HG03175 (cell line): ENCODE measurements at regions not wholly inside any gene's neighbourhood (a gene's known extent, or its start where the extent isn't known, plus 50 kb on each side); places are given as distances from the start of the nearest gene placed in this dataset.
"Not testable (repeated sequence)": the region's sequence is repeated elsewhere in the genome, so short reads cannot be mapped to it uniquely, and the experiment has no call there.

Experiments
- ATAC-seq: cut with Tn5 transposase; IDR thresholded peaks from one replicate; pipeline ENCODE4 v1.9.1; 2021; ENCODE audit warnings: mild to moderate bottlenecking, moderate library complexity; ENCODE audit not compliant: unreplicated experiment

DNA sequence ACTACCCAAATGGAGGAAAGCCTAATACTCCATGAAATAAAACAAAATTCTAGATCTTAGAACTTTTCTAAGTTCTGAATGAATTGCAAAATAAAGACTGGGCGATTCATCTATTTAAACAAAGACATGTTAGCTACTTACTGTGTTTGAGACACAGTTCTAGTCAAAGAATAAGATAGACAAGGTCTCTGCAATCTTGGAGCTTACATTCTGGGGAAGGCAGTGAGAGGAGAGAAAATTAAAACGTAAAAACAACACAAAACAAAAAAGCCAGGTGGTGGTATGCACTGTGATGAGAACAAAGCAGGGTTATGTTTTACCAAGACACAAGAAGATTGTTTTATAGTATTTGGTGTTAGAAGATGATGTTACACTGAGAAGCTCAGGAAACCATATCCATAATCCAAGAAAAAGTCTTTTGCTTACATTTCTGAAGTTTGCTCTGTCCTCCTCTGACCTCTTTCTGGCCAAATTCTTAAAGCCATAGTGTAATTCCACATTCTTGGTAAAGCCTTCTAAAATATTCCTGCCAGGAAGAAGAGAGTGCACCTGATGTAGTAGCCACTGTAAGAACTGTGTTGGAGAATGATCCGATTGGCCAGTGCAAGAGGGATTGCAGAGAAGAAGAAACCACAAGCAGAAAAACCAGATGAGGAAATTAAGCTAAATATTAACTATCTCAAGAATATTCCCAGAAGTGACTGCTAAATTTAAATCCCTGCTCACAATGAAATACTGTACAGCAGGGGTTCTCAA, 218.4 kb downstream of the PCSK1 start:
- ATAC-seq, result no peak

DNA sequence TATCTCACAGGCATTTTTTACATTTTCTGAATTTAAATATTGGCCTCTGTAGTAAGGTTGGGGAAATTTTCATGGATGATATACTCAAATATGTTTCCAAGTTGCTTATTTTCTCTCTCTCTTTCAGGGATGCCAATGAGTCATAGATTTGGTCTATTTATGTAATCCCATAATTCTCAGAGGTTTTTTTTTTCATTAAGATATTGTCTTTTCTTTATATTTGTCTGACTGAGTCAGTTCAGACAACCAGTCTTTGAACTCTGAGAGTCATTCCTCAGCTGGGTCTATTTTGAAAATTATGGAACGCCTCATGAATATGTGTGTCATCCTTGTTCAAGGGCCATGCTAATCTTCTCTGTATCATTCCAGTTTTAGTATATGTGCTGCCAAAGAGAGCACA, 223.2 kb downstream of the PCSK1 start:
- ATAC-seq, result no peak

DNA sequence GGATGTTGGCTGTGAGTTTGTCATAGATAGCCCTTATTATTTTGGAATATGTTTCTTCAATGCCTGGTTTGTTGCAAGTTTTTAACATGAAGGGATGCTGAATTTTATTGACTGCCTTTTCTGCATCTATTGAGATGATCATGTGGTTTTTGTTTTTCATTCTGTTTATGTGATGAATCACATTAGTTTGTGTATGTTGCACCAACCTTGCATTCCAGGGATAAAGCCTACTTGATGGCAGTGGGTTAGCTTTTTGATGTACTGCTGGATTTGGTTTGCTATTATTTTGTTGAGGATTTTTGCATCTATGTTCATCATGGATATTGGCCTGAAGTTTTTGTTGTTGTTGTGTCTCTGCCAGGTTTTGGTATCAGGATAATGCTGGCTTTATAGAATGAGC, 225.6 kb downstream of the PCSK1 start:
- no peak for ATAC-seq

DNA sequence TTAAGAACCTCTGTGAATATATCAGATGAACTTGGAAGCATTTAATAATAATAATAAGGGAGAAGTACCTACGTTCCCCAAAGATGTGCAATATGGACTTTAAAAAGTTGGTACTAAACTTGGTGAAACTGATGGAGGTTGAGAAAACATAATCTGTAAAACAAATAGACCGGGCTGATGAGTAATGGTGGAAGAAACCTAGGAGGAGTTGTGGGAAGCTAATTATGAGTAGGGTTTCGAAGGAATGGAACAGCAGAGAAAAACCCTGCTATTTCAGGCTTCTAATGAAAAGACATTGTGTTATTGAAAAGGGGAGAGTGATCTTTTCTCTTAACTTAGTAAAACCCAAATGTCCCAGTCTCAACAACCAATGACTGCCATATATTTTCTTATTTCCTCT, 229.3 kb downstream of the PCSK1 start:
- ATAC-seq, result no peak

DNA sequence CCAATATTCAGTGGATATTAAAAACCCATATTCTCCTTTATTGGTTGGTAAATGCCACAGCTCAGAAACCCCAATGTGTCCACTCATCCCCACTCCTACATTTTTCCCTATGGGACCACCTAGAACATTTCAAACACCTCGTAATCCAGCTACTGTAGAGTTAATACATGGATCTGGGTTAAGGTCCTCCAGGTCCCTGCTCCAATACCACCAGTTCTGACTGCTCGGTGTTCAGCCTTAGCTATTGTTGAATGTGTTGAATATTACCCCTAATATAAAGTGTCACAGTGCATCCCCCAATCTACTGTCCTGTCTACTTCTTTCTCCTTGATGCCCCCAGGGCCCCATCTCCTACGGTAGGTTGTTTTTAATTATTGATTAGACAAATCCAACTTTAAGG, 231.5 kb downstream of the PCSK1 start:
- no peak for ATAC-seq

DNA sequence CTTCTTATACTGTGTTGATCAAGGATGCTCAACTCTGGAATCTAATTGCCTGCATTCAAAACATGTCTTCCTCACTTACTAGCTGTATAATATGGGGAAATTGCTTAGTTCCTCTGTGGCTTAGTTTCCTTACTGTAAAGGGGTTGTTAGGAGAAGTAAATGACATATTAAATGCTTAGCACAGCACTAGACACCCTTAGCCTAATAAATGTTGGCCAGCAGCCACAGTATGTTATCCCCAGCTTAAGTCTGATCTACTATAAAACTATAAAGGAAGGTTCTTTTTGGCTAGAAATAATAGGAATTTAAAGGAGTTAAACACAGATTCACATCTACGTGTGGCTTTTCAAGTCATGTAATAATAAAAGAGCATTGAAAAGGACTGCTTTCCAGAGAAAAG, 232.4 kb downstream of the PCSK1 start:
- no peak for ATAC-seq

DNA sequence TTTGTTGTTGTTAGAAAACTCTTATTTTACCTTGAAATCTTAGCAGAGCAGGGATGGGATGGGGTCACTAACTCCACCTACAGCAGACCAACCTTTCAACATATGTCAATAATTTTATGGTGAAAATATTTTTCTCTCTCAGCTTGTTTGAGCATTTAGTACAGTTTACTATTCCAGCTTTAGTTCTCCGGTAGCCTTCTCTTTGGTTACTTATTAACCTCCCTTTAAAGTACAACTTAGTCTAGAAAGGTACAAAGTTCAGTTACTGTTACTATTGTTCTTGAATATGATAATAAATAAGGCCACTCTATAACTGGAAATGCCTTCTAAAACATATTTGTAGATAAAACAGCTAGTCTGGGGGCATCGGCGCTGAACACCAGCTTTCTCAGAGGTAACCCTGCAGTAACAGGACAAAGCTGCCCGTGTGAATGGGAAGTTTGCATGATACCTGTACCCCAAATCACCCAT, 233.3 kb downstream of the PCSK1 start:
- ATAC-seq, result no peak

DNA sequence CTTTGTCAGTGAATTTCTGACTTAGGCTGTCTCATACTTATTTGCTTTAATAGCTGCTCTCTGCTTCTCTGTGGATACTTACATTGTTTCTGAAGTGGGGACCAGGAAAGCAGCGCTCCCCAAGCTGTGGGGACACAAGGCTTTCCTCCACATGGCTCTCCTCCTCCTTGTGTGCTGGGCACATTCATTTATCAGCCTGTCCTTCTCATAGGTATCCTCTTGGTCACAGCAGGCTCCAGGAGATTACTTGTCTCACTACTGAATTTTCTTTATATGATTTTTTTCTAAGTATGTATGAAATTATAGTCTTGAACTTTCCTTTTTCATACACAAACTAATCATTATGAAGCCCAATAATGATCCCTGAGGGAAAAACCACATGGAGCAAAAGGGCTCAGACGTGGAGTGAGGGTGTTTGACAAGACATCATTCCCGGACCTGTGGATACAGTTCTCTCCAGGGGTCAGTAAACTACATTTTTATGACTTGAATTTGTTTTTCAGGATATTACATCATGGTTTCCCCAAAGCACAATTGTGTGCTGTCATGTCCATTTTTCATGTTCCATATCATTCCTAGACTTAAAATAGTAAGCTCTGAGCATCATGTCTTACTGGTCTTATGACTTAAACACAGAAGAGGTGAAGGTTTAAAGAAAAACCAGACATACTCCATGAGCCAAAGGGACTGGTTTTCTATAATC, 234.5 kb downstream of the PCSK1 start:
- no peak for ATAC-seq

DNA sequence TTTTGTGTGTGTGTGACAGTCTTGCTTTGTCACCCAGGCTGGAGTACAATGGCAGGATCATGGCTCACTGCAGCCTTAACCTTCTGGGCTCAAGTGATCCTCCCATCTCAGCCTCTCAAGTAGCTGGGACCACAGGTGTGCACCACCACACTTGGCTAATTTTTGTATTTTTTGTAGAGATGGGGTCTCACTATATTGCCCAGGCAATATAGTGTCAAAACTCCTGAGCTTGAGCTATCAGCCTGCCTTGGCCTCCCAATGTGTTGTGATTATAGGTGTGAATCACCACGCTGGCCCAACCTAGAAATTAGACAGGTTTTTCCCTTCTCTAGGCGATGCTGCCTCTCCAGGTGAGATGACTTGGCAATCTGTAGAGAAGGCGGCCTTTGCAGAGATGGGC, 235.3 kb downstream of the PCSK1 start:
- not testable (repeated sequence) for ATAC-seq

DNA sequence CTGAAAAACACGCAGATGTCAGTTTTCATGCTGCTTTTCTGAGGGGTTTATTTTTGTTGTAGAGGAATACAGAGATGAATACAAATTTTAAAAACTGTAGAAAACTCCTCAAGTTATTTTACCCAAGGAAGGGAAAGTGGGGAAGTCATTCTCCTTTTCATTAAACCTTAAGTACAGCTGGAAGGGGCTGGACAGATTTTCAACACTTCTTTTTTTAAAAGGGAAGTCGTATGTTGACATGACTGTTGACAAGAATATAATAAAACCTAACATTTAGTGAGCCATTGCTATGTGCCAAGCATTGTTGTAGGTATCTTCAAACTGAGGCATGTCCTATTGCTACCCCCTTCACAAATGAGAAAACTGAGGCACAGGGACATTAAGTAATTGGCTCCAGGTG, 235.7 kb upstream of the ELL2 start:
- ATAC-seq, result no peak

DNA sequence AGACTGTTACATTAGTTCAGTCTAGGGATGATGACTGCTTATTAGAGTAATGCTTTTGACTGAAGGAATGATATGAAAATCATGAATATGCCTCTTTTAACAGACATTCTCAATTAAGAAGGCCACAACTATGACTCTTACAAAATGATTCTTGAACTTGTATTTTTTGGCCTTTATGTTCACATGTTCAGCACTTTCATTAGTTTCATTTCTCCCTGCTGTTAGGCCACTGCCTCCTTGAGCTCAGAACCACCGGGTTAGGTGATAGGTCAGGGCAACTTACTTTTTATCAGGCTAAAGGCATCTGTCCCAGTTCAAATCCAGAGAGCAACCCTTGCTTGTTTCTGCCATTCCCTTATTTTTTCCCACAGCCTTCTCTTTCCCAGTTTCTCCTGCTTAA, 235.2 kb upstream of the ELL2 start:
- no peak for ATAC-seq

DNA sequence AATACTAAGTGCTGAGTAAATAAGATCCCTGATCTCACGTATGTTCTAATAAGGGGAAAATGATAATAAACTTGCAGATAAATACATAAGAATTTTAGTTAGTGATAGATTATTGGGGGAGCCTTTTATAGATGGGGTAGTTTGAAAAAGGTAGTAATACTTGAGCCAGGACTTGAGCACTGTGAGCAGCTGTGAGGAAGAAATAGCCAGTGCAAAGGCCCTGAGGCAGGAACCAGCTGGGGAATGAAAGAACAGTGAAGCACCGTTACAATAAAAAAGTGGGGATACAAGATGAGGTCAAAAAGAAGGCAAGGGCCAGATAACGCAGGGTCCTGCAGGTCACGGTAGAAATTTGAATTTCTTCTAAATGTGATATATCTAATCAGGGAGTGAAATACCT, 234.8 kb upstream of the ELL2 start:
- no peak for ATAC-seq

DNA sequence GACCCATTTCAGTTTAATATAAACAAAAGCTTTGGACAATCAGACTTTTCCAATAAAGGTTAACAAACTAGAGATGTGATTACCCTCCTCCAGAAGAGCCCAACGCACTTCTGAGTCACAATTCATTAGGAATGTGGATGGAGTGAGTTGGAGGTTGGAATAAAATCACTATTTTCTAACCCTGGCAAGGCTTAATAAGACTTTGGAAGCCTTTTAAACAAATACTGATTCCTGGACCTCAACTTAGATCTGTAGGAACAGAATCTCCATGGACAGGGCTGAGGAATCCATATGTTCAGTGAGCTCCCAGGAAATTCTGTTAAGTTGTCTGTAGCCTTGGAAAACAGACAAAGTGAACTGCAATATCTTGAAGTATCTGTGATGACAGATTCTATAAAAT, 233.5 kb upstream of the ELL2 start:
- ATAC-seq, result no peak

DNA sequence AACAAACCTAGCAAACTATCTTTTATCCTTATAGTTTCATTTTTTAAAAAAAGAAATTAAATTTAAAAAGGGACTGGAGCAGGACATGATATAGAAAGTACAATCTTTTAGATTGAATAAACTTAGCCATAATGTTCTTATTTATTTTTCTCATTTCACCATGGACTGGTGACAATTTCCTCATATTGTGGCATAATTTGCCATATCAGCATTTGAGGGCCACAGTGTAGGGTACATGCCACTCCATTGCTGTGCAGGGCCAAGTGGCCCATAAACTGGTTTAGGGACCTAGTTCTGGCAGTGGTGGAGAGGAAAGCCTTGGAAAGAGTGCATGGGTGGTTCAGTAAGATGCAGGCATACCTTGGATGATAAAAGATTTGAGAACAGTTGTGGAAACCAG, 232.9 kb upstream of the ELL2 start:
- no peak for ATAC-seq

DNA sequence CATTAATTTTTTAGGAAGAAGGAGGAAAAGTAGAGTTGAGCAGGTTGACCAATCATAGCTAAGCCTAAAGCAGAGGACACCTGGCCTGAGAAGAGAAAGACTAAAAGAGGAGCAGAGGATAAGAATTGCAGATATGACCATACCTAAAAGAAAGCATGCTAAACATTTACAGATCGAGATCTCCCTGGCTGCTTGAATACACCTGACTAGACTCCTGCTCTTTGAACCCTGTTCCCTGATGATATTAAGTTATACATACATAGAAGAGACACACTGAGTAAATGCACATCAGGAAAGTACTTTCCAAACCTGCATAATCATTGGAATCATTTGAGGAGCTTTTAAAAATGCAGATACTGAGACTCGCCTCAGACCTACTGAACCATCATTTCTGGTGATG, 232.3 kb upstream of the ELL2 start:
- ATAC-seq, result no peak

DNA sequence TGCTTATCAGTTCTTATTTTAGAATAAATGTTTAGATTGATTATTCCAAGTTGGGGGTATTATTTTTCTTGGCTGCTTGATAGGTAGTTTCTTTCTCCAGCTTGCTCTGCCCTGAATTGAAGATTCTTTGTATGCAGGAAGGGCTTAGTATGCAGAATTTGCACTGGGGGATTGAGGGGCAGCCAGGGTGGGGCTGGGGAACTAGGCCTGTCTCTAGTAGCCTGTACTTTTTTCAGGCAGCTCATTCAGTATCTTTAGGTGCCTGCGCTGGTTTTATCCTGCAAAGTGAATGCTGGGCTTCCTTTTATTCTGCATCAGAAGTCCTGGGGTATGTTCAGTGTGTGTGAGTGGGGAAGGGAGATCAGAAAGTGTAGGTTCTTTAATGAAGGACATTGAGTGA, 228.3 kb upstream of the ELL2 start:
- ATAC-seq, result no peak

DNA sequence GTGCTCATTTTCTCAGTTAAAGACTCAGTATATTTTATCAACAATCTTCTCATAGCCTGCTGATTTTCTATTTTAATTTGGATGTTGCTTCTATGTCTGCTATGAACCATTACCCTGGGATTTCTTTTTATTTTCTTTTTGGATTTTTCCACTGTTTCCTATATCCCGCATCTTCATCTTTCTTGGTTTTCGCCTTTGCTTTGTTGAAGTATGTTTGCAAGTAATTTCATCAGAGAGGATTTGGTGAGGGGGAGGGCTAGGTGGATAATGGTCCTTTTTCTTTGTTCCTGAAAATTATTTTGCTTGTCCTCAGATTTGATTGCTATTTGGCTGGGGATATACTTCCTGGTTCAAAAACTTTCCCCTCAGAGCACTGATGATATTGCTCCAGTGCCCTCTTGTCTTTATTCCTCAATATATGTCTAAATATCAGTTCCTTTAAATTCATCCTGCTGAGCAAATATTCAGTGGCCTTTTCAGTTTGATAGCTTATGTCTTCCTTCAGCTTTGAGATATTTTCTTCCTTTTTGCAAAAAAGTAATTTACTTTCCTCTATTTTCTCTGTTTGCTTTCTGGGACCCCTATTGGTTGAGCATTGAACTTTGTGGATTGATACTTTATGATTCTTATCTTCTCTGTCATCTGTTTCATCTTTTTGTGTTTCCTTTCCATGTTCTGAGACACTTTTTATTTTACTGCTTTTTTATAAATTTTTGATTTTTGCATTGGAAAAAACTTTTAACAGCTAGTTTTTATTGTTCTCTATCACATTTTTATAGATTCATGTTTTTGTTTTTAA, 227.6 kb upstream of the ELL2 start:
- ATAC-seq, result no peak

DNA sequence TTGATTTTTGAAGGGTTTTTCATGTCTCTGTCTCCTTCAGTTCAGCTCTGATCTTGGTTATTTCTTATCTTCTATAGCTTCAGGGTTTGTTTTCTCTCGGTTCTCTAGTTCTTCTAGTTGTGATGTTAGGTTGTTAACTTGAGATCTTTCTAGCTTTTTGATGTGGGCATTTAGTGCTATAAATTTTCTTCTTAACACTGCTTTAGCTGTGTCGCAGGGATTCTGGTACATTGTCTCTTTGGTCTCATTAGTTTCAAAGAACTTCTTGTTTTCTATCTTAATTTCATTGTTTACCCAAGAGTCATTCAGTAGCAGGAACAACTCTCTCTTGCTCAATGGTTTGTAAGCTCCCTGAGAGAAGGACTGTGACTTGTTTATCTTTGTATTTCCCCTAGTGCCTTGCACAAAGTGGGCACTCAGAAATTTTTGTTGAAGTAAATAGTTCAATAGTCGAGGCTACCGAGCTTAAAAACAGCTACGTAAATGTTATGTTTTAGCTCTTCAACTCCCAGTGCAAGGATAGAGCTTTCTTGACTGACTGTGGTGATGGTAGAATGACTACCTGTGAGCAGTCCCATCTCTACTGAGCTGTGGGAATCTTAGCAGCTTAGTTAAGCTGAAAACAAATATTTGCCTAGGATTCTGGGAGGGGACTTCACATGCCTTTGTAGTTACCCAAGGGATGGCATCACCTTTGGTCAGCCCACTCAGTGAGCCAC, 225.8 kb upstream of the ELL2 start:
- no peak for ATAC-seq

DNA sequence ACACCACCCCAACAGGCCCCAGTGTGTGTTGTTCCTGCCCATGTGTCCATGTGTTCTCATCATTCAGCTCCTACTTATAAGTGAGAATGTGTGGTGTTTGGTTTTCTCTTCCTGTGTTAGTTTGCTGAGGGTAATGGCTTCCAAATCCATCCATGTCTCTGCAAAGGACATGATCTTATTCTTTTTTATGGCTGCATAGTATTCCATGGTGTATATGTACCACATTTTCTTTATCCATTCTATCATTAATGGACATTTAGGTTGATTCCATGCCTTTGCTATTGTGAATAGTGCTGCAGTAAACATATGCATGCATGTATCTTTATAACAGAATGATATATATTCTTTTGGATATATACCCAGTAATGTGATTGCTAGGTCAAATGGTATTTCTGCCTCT, 222.9 kb upstream of the ELL2 start:
- ATAC-seq, result not testable (repeated sequence)

DNA sequence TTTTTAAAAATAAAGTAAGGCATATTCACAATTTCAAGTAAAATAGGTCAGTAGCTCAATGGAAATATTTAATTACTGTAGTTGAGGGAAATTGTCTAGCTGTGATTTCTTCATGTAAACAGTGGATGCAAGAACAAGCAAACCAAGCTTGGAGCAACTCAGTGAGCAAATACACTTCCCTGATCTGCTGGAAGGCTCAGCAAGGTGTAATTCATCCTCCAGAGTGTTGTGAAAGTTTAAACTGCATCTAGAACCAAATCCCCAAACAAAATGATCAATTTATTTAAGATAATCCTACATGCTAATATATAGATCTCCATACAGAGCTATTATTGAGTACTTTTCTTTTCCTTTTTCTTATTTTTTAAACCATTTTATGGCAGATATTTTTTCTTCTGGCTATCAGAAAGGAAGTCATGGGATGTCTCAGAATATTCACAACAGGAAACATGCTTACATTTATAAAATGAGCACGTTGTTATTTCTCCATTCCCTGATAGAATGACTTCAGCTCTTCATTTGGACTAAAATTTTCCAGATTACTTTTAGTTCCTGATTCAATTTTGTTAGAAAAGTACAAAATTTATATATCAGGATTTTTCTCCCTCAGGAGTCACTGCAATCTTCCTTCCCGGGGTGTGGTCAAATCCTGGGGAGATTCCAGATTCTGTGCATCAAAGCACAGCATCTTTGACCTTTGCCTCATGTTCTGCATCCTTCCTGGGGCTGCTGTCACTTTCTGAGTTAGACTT, 219.2 kb upstream of the ELL2 start:
- ATAC-seq, result no peak
